T-cell (primary cell): ENCODE measurements at regions not wholly inside any gene's neighbourhood (a gene's known extent, or its start where the extent isn't known, plus 50 kb on each side); places are given as distances from the start of the nearest gene placed in this dataset.

Experiments
- ATAC-seq, 4 experiments: fragments of 200-7000 bp in 3 of 4; fragments of 150-1000 bp in 1 of 4; cut with Tn5 transposase; replicated peaks in 1 of 4; 1 replicate in 3 of 4; 2 replicates in 1 of 4; pipeline ENCODE4 v1.10.0; 2021; ENCODE audit warnings: moderate library complexity in 3 of 4, mild to moderate bottlenecking in 2 of 4, moderate number of reproducible peaks in 1 of 4
- CTCF ChIA-PET, 2 donors: fragments of 300-600 bp; sonication (Branson Sonifier 250); formaldehyde crosslinking; loops; one replicate each; lab custom pipeline; 2022; ENCODE audit warnings: antibody characterized with exemption in 2 of 2; lab: Charles Lee
- POLR2A ChIA-PET, 2 donors: fragments of 300-600 bp; sonication (Branson Sonifier 250); formaldehyde crosslinking; loops; one replicate each; lab custom pipeline; 2022; ENCODE audit warnings: antibody characterized with exemption in 2 of 2; lab: Charles Lee
- DNase-seq, 35 experiments: peaks; one replicate each; pipeline versions ENCODE4 v3.0.0 to v3.0.0-alpha.2; 2013 to 2023
- H3K27ac ChIP-seq: one replicate; pipeline ENCODE4 v1.5.1; 2013; ENCODE audit warnings: low read length
- H3K27me3 ChIP-seq, 2 experiments: replicated peaks in 1 of 2; 1 replicate in 1 of 2; 2 replicates in 1 of 2; pipeline versions ENCODE4 v1.6.1 to v1.7.0; 2013; ENCODE audit warnings: low read length in 1 of 2, mixed read lengths in 1 of 2; ENCODE audit not compliant: control insufficient read depth in 2 of 2, insufficient read depth in 2 of 2; ENCODE audit errors: extremely low read depth in 1 of 2
- H3K36me3 ChIP-seq, 2 donors: 1 replicate in 1 of 2; 2 replicates in 1 of 2; pipeline versions ENCODE4 v1.6.1 to v1.7.0; 2013; ENCODE audit warnings: low read length in 1 of 2; ENCODE audit not compliant: control insufficient read depth in 2 of 2, insufficient read depth in 1 of 2; ENCODE audit errors: extremely low read depth in 1 of 2
- H3K4me1 ChIP-seq, 2 experiments: 1 replicate in 1 of 2; 2 replicates in 1 of 2; pipeline versions ENCODE4 v1.6.1 to v1.7.0; 2013; ENCODE audit warnings: low read length in 2 of 2, mixed read lengths in 1 of 2; ENCODE audit not compliant: insufficient read depth in 2 of 2, control insufficient read depth in 1 of 2; ENCODE audit errors: extremely low read depth in 1 of 2
- H3K4me3 ChIP-seq, 2 donors: 1 replicate in 1 of 2; 2 replicates in 1 of 2; pipeline versions ENCODE4 v1.5.1 to v1.7.0; 2013; ENCODE audit warnings: mild to moderate bottlenecking in 2 of 2, low read length in 1 of 2, moderate library complexity in 1 of 2; ENCODE audit not compliant: control insufficient read depth in 1 of 2; ENCODE audit errors: extremely low read depth in 1 of 2
- H3K9me3 ChIP-seq: 2 replicates; pipeline ENCODE4 v1.7.0; 2013
- H3K27ac Mint-ChIP-seq, 2 donors: one replicate each; pipeline ENCODE4 v1.8.0; 2020 to 2021; ENCODE audit warnings: mild to moderate bottlenecking in 2 of 2, mixed read lengths in 2 of 2
- H3K27me3 Mint-ChIP-seq, 2 donors: one replicate each; pipeline ENCODE4 v1.8.0; 2021 to 2022; ENCODE audit warnings: mixed read lengths in 2 of 2
- H3K36me3 Mint-ChIP-seq: one replicate; pipeline ENCODE4 v1.8.0; 2021; ENCODE audit warnings: mixed read lengths
- H3K4me1 Mint-ChIP-seq, 3 donors: one replicate each; pipeline ENCODE4 v1.8.0; 2020 to 2022; ENCODE audit warnings: mixed read lengths in 3 of 3, mild to moderate bottlenecking in 1 of 3
- H3K4me3 Mint-ChIP-seq, 3 donors: one replicate each; pipeline ENCODE4 v1.8.0; 2020 to 2022; ENCODE audit warnings: mild to moderate bottlenecking in 3 of 3, mixed read lengths in 3 of 3, moderate library complexity in 3 of 3
- H3K9me3 Mint-ChIP-seq, 3 donors: one replicate each; pipeline ENCODE4 v1.8.0; 2020 to 2022; ENCODE audit warnings: mixed read lengths in 3 of 3
- WGBS: methylation state at CpG from one replicate; pipeline ENCODE4 v1.1.5; 2013; ENCODE audit warnings: missing lambda C conversion rate; ENCODE audit not compliant: insufficient coverage; 5-methylcytosine and 5-hydroxymethylcytosine counted together

DNA sequence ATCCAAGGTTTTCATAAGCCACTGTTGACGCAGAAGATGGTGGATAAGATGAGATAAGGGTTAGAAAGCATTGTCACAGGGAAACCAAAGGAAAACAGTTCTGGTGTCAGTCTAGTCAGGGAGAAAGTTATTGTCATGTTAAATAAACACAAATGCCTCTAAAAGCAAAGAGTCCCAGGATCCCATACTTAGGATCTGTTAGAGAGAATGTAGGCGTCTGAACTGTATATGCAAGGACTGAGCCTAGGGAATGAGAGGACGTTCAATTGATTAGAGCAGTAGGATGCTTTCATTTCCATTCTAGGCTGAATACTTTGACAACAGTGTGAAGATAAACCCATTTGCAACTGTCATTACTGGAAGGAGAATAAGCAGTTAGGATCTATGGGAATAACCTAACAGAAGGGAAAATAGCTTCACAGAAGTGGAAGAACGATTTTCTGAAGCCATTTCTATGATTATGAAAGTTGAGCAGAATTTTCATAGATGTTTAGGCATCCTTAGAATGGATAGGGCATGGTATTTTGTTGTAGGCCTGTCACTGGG lies 1149.1 kb upstream of the CDH8 start:
- Mint-ChIP-seq H3K4me3 (no peak overlapping the region), H3K27ac (no peak overlapping the region), H3K4me1 (no peaks in the 10 kb centered on the region), H3K9me3 (peaks cover 25 to 35% (median 29%) of the 10 kb centered on the region in 3 donors), H3K27me3 (no peaks in the 10 kb centered on the region), H3K36me3 (no peaks in the 10 kb centered on the region)
- Histone ChIP-seq H3K9me3 (peaks cover 3% of the 10 kb centered on the region), H3K4me3 (no peak overlapping the region), H3K27me3 (no peaks in the 10 kb centered on the region), H3K36me3 (no peaks in the 10 kb centered on the region), H3K4me1 (no peaks in the 10 kb centered on the region), H3K27ac (no peak overlapping the region)
- WGBS, result 8% methylated on average over 1 of the region's 4 CpGs
- no peak for DNase-seq
- ChIA-PET CTCF (no interaction called here), POLR2A (no interaction called here)
- ATAC-seq, result no peak

- Histone ChIP-seq H3K4me1 (no peaks in the 10 kb centered on the region), H3K4me3 (no peak overlapping the region), H3K27ac (no peak overlapping the region), H3K27me3 (no peaks in the 10 kb centered on the region), H3K36me3 (no peaks in the 10 kb centered on the region), H3K9me3 (peaks cover 3% of the 10 kb centered on the region)
- H3K27me3 Mint-ChIP-seq, result no peaks in the 10 kb centered on the region
- no peaks in the 10 kb centered on the region for H3K36me3 Mint-ChIP-seq
- DNase-seq (no peak), ATAC-seq (no peak)
- H3K4me3 Mint-ChIP-seq, result no peak overlapping the region
- WGBS, result no CpG with 5 or more reads among the region's 2 CpGs
- CTCF ChIA-PET, result no interaction called here
- H3K9me3 Mint-ChIP-seq, result peaks cover 26 to 35% (median 30%) of the 10 kb centered on the region in 3 donors
- H3K27ac Mint-ChIP-seq, result no peak overlapping the region
- no peaks in the 10 kb centered on the region for H3K4me1 Mint-ChIP-seq
- POLR2A ChIA-PET, result no interaction called here
Observed at GRCh38 chr16:63183743-63184142, 1147.5 kb upstream of the CDH8 start.

- Histone ChIP-seq H3K36me3 (no peaks in the 10 kb centered on the region), H3K9me3 (no peaks in the 10 kb centered on the region), H3K27me3 (no peaks in the 10 kb centered on the region), H3K4me1 (no peaks in the 10 kb centered on the region), H3K27ac (no peak overlapping the region), H3K4me3 (no peak overlapping the region)
- ATAC-seq, result no peak
- DNase-seq, result no peak
- H3K27ac Mint-ChIP-seq, result no peak overlapping the region
- peaks cover 18 to 39% (median 33%) of the 10 kb centered on the region in 3 donors for H3K9me3 Mint-ChIP-seq
- no peaks in the 10 kb centered on the region for H3K36me3 Mint-ChIP-seq
- H3K4me1 Mint-ChIP-seq, result no peaks in the 10 kb centered on the region
- no peaks in the 10 kb centered on the region for H3K27me3 Mint-ChIP-seq
- ChIA-PET POLR2A (no interaction called here), CTCF (no interaction called here)
- H3K4me3 Mint-ChIP-seq, result no peak overlapping the region
Observed at GRCh38 chr16:63175313-63175712, 1139.1 kb upstream of the CDH8 start.

GRCh38 chr16:63174801-63175200 lies 1138.6 kb upstream of the CDH8 start:
- ChIA-PET CTCF (no interaction called here), POLR2A (no interaction called here)
- Mint-ChIP-seq H3K4me3 (no peak overlapping the region), H3K9me3 (peaks cover 18 to 43% (median 31%) of the 10 kb centered on the region in 3 donors), H3K4me1 (no peaks in the 10 kb centered on the region), H3K36me3 (no peaks in the 10 kb centered on the region), H3K27me3 (no peaks in the 10 kb centered on the region), H3K27ac (no peak overlapping the region)
- Histone ChIP-seq H3K27ac (no peak overlapping the region), H3K4me1 (no peaks in the 10 kb centered on the region), H3K9me3 (no peaks in the 10 kb centered on the region), H3K4me3 (no peak overlapping the region), H3K36me3 (no peaks in the 10 kb centered on the region), H3K27me3 (no peaks in the 10 kb centered on the region)
- DNase-seq, result no peak
- ATAC-seq, result no peak

DNA sequence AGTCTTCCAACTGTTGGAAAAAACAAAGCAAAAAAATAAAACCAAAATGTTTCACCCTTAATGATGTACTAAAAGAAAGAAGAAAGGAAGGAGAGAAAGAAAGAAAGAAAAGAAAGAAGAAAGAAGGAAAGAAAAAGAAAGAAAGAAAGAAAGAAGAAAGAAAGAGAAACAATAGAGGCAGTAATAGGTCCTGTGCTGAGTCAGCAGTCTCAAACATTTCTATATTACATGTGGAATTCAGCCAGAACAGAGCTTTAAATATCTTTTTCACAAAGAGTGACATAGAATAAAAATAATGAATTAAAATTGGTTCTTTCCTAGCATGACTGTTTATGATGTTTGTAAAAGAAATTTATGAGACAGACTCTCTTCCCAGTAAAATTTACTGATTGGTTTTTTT lies 1135.3 kb upstream of the CDH8 start:
- H3K27ac Mint-ChIP-seq, result no peak overlapping the region
- ChIA-PET CTCF (no interaction called here), POLR2A (no interaction called here)
- no peaks in the 10 kb centered on the region for H3K27me3 ChIP-seq
- H3K9me3 Mint-ChIP-seq, result peaks cover 20 to 52% (median 31%) of the 10 kb centered on the region in 3 donors
- H3K9me3 ChIP-seq, result no peaks in the 10 kb centered on the region
- no peaks in the 10 kb centered on the region for H3K36me3 ChIP-seq
- H3K36me3 Mint-ChIP-seq, result no peaks in the 10 kb centered on the region
- no peaks in the 10 kb centered on the region for H3K4me1 ChIP-seq
- no peak overlapping the region for H3K4me3 Mint-ChIP-seq
- no peaks in the 10 kb centered on the region for H3K27me3 Mint-ChIP-seq
- no peaks in the 10 kb centered on the region for H3K4me1 Mint-ChIP-seq
- H3K4me3 ChIP-seq, result no peak overlapping the region
- no peak for DNase-seq
- no peak overlapping the region for H3K27ac ChIP-seq
- ATAC-seq, result no peak

GRCh38 chr16:63169100-63169499 lies 1132.9 kb upstream of the CDH8 start:
- Histone ChIP-seq H3K9me3 (no peaks in the 10 kb centered on the region), H3K4me1 (no peaks in the 10 kb centered on the region), H3K4me3 (no peak overlapping the region), H3K27me3 (no peaks in the 10 kb centered on the region), H3K27ac (no peak overlapping the region), H3K36me3 (no peaks in the 10 kb centered on the region)
- Mint-ChIP-seq H3K4me3 (no peak overlapping the region), H3K9me3 (peaks cover 16 to 43% (median 23%) of the 10 kb centered on the region in 3 donors), H3K27me3 (no peaks in the 10 kb centered on the region), H3K27ac (no peak overlapping the region), H3K4me1 (no peaks in the 10 kb centered on the region), H3K36me3 (no peaks in the 10 kb centered on the region)
- no CpG with 5 or more reads among the region's 2 CpGs for WGBS
- ChIA-PET POLR2A (no interaction called here), CTCF (no interaction called here)
- DNase-seq, result no peak
- ATAC-seq, result no peak

DNA sequence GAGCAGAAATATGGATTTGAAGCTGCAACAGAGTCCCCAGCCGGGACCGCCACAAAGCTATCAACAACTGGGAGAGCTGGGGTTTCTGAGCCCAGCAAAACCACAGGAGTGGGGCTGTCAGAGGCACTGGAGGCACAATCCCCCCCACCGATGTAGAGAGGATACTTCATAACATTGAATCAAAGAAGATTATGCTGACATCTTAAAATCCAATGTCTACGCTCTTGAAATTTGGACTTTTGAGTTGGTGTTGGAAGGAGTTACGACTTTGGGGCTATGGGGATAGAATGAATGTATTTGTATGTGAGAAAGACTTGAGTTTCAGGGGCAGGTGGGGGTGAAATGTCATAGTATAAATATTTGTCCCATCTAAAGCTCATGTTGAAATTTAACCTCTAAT lies 1121.6 kb upstream of the CDH8 start:
- Mint-ChIP-seq H3K27ac (no peak overlapping the region), H3K4me3 (no peak overlapping the region), H3K4me1 (no peaks in the 10 kb centered on the region), H3K9me3 (peaks cover 25 to 43% (median 41%) of the 10 kb centered on the region in 3 donors), H3K36me3 (no peaks in the 10 kb centered on the region), H3K27me3 (no peaks in the 10 kb centered on the region)
- H3K27ac ChIP-seq, result no peak overlapping the region
- CTCF ChIA-PET, result no interaction called here
- ATAC-seq, result no peak
- DNase-seq, result no peak
- no peaks in the 10 kb centered on the region for H3K36me3 ChIP-seq
- no peaks in the 10 kb centered on the region for H3K9me3 ChIP-seq
- H3K4me3 ChIP-seq, result no peak overlapping the region
- WGBS, result 83% methylated on average over 3 of the region's 5 CpGs
- no peaks in the 10 kb centered on the region for H3K27me3 ChIP-seq
- POLR2A ChIA-PET, result no interaction called here
- no peaks in the 10 kb centered on the region for H3K4me1 ChIP-seq
